HepG2 (cell line): ENCODE measurements at regions not wholly inside any gene's neighbourhood (a gene's known extent, or its start where the extent isn't known, plus 50 kb on each side); places are given as distances from the start of the nearest gene placed in this dataset.

Source experiments
- ATAC-seq: fragments of 200-7000 bp; cut with Tn5 transposase; 3 replicates; pipeline ENCODE4 v1.9.1; 2020; ENCODE audit warnings: mild to moderate bottlenecking, moderate library complexity
- BruUV-seq: library from RNA; stranded (reverse); fragments of 400-500 nt; replicated peaks from 2 replicates; lab custom pipeline; 2021; lab: Mats Ljungman, UMichigan
- CTCF ChIA-PET: fragments of 300-600 bp; formaldehyde crosslinking; extraction: SDS; loops from one replicate; lab custom pipeline; 2021; ENCODE audit warnings: low total read pairs, inconsistent platforms, low intra/inter-chr PET ratio; lab: Yijun Ruan, JAX
- POLR2A ChIA-PET: fragments of 350-600 bp; sonication (Branson Sonifier 250); formaldehyde crosslinking; loops from one replicate; lab custom pipeline; 2020; ENCODE audit warnings: antibody characterized with exemption, inconsistent platforms; lab: Yijun Ruan, JAX
- DNase-seq: peaks from one replicate; pipeline ENCODE4 v3.0.0-alpha.2; 2015; ENCODE audit warnings: low spot score
- FAIRE-seq: peaks from 3 replicates; lab custom pipeline; 2011; peaks lifted over from hg19 to GRCh38; lab: Jason Lieb, UNC
- H2AFZ ChIP-seq: one replicate; pipeline ENCODE4 v1.6.1; 2011; ENCODE audit warnings: low read length, inconsistent platforms
- H3K27ac ChIP-seq: fragments of 300-600 bp; 3 replicates; pipeline ENCODE4 v1.8.0; 2011; ENCODE audit warnings: mixed run types, mild to moderate bottlenecking, mixed read lengths, low read length, inconsistent platforms; ENCODE audit not compliant: insufficient read depth; ENCODE audit errors: extremely low read length
- H3K27me3 ChIP-seq, 2 experiments: fragments of 200-600 bp in 1 of 2; 2 replicates in 1 of 2; 3 replicates in 1 of 2; pipeline versions ENCODE4 v1.6.0 to v1.8.0; 2011; ENCODE audit warnings: low read length in 2 of 2, mild to moderate bottlenecking in 2 of 2, moderate library complexity in 2 of 2, inconsistent platforms in 1 of 2; ENCODE audit not compliant: insufficient read depth in 2 of 2, control insufficient read depth in 1 of 2
- H3K36me3 ChIP-seq, 2 experiments: fragments of 200-600 bp in 1 of 2; replicated peaks in 1 of 2; 2 replicates in 1 of 2; 3 replicates in 1 of 2; pipeline versions ENCODE4 v1.5.1 to v1.8.0; 2011; ENCODE audit warnings: low read length in 2 of 2, inconsistent platforms in 1 of 2; ENCODE audit not compliant: insufficient read depth in 2 of 2, control insufficient read depth in 1 of 2
- H3K4me1 ChIP-seq: 2 replicates; pipeline ENCODE4 v1.5.1; 2012; ENCODE audit warnings: low read length, inconsistent platforms; ENCODE audit not compliant: insufficient read depth
- H3K4me2 ChIP-seq: 2 replicates; pipeline ENCODE4 v1.6.0; 2011; ENCODE audit warnings: low read depth, low read length, inconsistent platforms
- H3K4me3 ChIP-seq, 3 experiments: fragments of 200-600 bp in 1 of 3; sonication (generic), shearing (Covaris generic) in 1 of 3; replicated peaks in 1 of 3; 2 replicates each; pipeline ENCODE4 v1.5.1; 2011 to 2016; ENCODE audit warnings: low read length in 3 of 3, inconsistent platforms in 2 of 3, low read depth in 2 of 3, mild to moderate bottlenecking in 2 of 3, control low read depth in 1 of 3, mixed read lengths in 1 of 3; ENCODE audit not compliant: insufficient read depth in 1 of 3
- H3K79me2 ChIP-seq: one replicate; pipeline ENCODE4 v1.6.1; 2011; ENCODE audit warnings: low read length, inconsistent platforms; ENCODE audit not compliant: insufficient read depth
- H3K9ac ChIP-seq: 2 replicates; pipeline ENCODE4 v1.6.0; 2011; ENCODE audit warnings: mild to moderate bottlenecking, low read depth, low read length, inconsistent platforms; ENCODE audit not compliant: insufficient read depth
- H3K9me3 ChIP-seq: 2 replicates; pipeline ENCODE4 v1.5.1; 2012; ENCODE audit warnings: mild to moderate bottlenecking, low read length
- H4K20me1 ChIP-seq: 2 replicates; pipeline ENCODE4 v1.6.0; 2011; ENCODE audit warnings: inconsistent platforms, mild to moderate bottlenecking, low read length, moderate library complexity; ENCODE audit not compliant: insufficient read depth
- BORCS8-MEF2B ChIP-seq: sonication (generic); formaldehyde crosslinking; IDR thresholded peaks from 2 replicates; pipeline ENCODE4 v1.8.0; 2022; ENCODE audit warnings: mild to moderate bottlenecking, missing genetic modification reagents
- GRHL1 ChIP-seq: sonication (generic); formaldehyde crosslinking; conservative IDR thresholded peaks from 2 replicates; pipeline ENCODE4 v1.8.0; 2022; ENCODE audit warnings: missing genetic modification reagents
- PAXIP1 ChIP-seq: sonication (generic); formaldehyde crosslinking; conservative IDR thresholded peaks from 2 replicates; pipeline ENCODE4 v1.4.0; 2020; ENCODE audit warnings: mild to moderate bottlenecking, missing genetic modification reagents, moderate library complexity
- SAP130 ChIP-seq: IDR thresholded peaks from 2 replicates; pipeline ENCODE4 v1.6.1; 2016; ENCODE audit warnings: low read depth
- SIX1 ChIP-seq: sonication (generic); formaldehyde crosslinking; IDR thresholded peaks from 2 replicates; pipeline ENCODE4 v1.4.0; 2020; ENCODE audit warnings: missing genetic modification reagents, borderline replicate concordance
- STAT6 ChIP-seq: sonication (generic); formaldehyde crosslinking; IDR thresholded peaks from 2 replicates; pipeline ENCODE4 v1.4.0; 2020; ENCODE audit warnings: missing genetic modification reagents, mild to moderate bottlenecking, borderline replicate concordance
- ZNF567 ChIP-seq: sonication (generic); formaldehyde crosslinking; IDR thresholded peaks from 2 replicates; pipeline ENCODE4 v1.8.1; 2023; ENCODE audit warnings: mild to moderate bottlenecking, missing genetic modification reagents, borderline replicate concordance
- ZNF770 ChIP-seq: sonication (generic); formaldehyde crosslinking; IDR thresholded peaks from 2 replicates; pipeline ENCODE4 v1.5.0; 2020; ENCODE audit warnings: mild to moderate bottlenecking, missing genetic modification reagents
- ZNF780A ChIP-seq: sonication (generic); formaldehyde crosslinking; IDR thresholded peaks from 2 replicates; pipeline ENCODE4 v1.8.0; 2022; ENCODE audit warnings: mild to moderate bottlenecking, missing genetic modification reagents, moderate library complexity
- ZNF790 ChIP-seq: sonication (generic); formaldehyde crosslinking; IDR thresholded peaks from 2 replicates; pipeline ENCODE4 v1.8.0; 2022; ENCODE audit warnings: missing genetic modification reagents, mild to moderate bottlenecking, borderline replicate concordance
- WGBS: methylation state at CpG from one replicate; pipeline ENCODE4 v1.1.6; 2017; ENCODE audit warnings: low lambda C conversion rate; 5-methylcytosine and 5-hydroxymethylcytosine counted together
- in situ Hi-C: cut with HindIII; loops from 2 replicates; pipeline ENCODE4 v1.10.0; 2017; ENCODE audit warnings: low pct_unique_long_range_greater_than_20kb; ENCODE audit not compliant: extremely low pct_ligation_motif_present
- intact Hi-C: fragments of 100-400 bp; cut with micrococcal nuclease; formaldehyde crosslinking; loops from one replicate; pipeline ENCODE4 v1.10.0; 2022; ENCODE audit not compliant: unreplicated experiment

GRCh38 chr1:187326557-187326956 is 497.8 kb downstream of the PLA2G4A start (continued):
- TF ChIP-seq PAXIP1 (CRISPR knock-in tag) (no peak), ZNF780A (no peak)

GRCh38 chr1:187336441-187337168 is 507.9 kb downstream of the PLA2G4A start:
- Histone ChIP-seq H2AFZ (no peak overlapping the region), H3K9me3 (no peaks in the 10 kb centered on the region), H3K4me2 (no peak overlapping the region), H4K20me1 (no peaks in the 10 kb centered on the region), H3K9ac (no peak overlapping the region), H3K79me2 (no peaks in the 10 kb centered on the region), H3K4me1 (no peaks in the 10 kb centered on the region), H3K36me3 (no peaks in the 10 kb centered on the region), H3K4me3 (no peak overlapping the region), H3K27ac (no peak overlapping the region), H3K27me3 (no peaks in the 10 kb centered on the region)
- 15% methylated on average over 2 of the region's 2 CpGs for WGBS
- no TSS peak for BruUV-seq
- ChIA-PET POLR2A (no interaction called here), CTCF (no interaction called here)
- no peak for DNase-seq
- TF ChIP-seq BORCS8-MEF2B (CRISPR knock-in tag) (no peak), SAP130 (CRISPR knock-in tag) (no peak), STAT6 (CRISPR knock-in tag) (no peak), ZNF770 (CRISPR knock-in tag) (no peak), ZNF567 (CRISPR knock-in tag) (no peak), GRHL1 (CRISPR knock-in tag) (no peak), SIX1 (no peak), ZNF790 (CRISPR knock-in tag) (no peak)
- no peak for ATAC-seq
- no peak for FAIRE-seq
- in situ Hi-C loops, result no loop called here
- intact Hi-C loops, result no loop called here
